Cerebellar cortex (tissue), 1 donor: ENCODE measurements at regions not wholly inside any gene's neighbourhood (a gene's known extent, or its start where the extent isn't known, plus 50 kb on each side); places are given as distances from the start of the nearest gene placed in this dataset.
"Not testable (repeated sequence)": the region's sequence is repeated elsewhere in the genome, so short reads cannot be mapped to it uniquely, and the experiment has no call there.

ENCODE experiments used
- DNase-seq: peaks from one replicate; pipeline ENCODE4 v3.0.0-alpha.2; 2015; ENCODE audit warnings: low spot score

- no peak for DNase-seq
Measured at GRCh38 chr6:145274083-145274482, 461.2 kb downstream of the EPM2A start.

GRCh38 chr6:145275019-145275418 lies 460.3 kb downstream of the EPM2A start:
- no peak for DNase-seq

- no peak for DNase-seq
Measured at GRCh38 chr6:145275787-145276186, 459.5 kb downstream of the EPM2A start.

- no peak for DNase-seq
Measured at GRCh38 chr6:145276756-145277155, 458.6 kb downstream of the EPM2A start.

GRCh38 chr6:145277358-145278086 lies 457.8 kb downstream of the EPM2A start:
- no peak for DNase-seq

- DNase-seq = no peak
Measured at GRCh38 chr6:145278163-145278807, 457.0 kb downstream of the EPM2A start.

GRCh38 chr6:145279551-145279950 lies 455.8 kb downstream of the EPM2A start:
- no peak for DNase-seq

GRCh38 chr6:145279993-145280392 lies 455.3 kb downstream of the EPM2A start:
- no peak for DNase-seq

GRCh38 chr6:145283209-145283608 lies 452.1 kb downstream of the EPM2A start:
- DNase-seq = not testable (repeated sequence)

GRCh38 chr6:145283856-145284255 lies 451.5 kb downstream of the EPM2A start:
- DNase-seq = no peak

GRCh38 chr6:145286916-145287315 lies 448.4 kb downstream of the EPM2A start:
- no peak for DNase-seq

GRCh38 chr6:145289573-145289972 lies 445.7 kb downstream of the EPM2A start:
- DNase-seq = no peak

GRCh38 chr6:145290122-145290521 lies 445.2 kb downstream of the EPM2A start:
- DNase-seq = no peak

GRCh38 chr6:145292066-145292465 lies 443.3 kb downstream of the EPM2A start:
- DNase-seq = no peak

- no peak for DNase-seq
Measured at GRCh38 chr6:145294942-145295341, 440.4 kb downstream of the EPM2A start.

- no peak for DNase-seq
Measured at GRCh38 chr6:145295746-145296145, 439.6 kb downstream of the EPM2A start.

GRCh38 chr6:145305670-145306069 lies 429.6 kb downstream of the EPM2A start:
- DNase-seq = no peak

GRCh38 chr6:145306489-145306888 lies 428.8 kb downstream of the EPM2A start:
- DNase-seq = no peak

- DNase-seq = no peak
Measured at GRCh38 chr6:145309842-145310535, 425.3 kb downstream of the EPM2A start.

GRCh38 chr6:145312481-145312880 lies 422.8 kb downstream of the EPM2A start:
- DNase-seq = no peak

- DNase-seq = no peak
Measured at GRCh38 chr6:145313041-145313855, 422.1 kb downstream of the EPM2A start.

GRCh38 chr6:145315982-145316600 lies 419.2 kb downstream of the EPM2A start:
- no peak for DNase-seq
